ENCODE measurements at regions not wholly inside any gene's neighbourhood (a gene's known extent, or its start where the extent isn't known, plus 50 kb on each side); places are given as distances from the start of the nearest gene placed in this dataset.

GRCh38 chr2:173493874-173494273 lies 139.2 kb downstream of the CDCA7 start:
- TF ChIP-seq EZH2 (IDR thresholded peaks at IDR 0.05; ENCODE audit: borderline replicate concordance, low read depth, low read length, poor library complexity, severe bottlenecking): no peak
- TF ChIP-seq, protein P1, sequence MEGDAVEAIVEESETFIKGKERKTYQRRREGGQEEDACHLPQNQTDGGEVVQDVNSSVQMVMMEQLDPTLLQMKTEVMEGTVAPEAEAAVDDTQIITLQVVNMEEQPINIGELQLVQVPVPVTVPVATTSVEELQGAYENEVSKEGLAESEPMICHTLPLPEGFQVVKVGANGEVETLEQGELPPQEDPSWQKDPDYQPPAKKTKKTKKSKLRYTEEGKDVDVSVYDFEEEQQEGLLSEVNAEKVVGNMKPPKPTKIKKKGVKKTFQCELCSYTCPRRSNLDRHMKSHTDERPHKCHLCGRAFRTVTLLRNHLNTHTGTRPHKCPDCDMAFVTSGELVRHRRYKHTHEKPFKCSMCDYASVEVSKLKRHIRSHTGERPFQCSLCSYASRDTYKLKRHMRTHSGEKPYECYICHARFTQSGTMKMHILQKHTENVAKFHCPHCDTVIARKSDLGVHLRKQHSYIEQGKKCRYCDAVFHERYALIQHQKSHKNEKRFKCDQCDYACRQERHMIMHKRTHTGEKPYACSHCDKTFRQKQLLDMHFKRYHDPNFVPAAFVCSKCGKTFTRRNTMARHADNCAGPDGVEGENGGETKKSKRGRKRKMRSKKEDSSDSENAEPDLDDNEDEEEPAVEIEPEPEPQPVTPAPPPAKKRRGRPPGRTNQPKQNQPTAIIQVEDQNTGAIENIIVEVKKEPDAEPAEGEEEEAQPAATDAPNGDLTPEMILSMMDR (conservative IDR thresholded peaks at IDR 0.05; ENCODE audit: low read depth, low read length): 0 out of 2 replicates have a peak, but pooled peaks have one; percentile 15

Measured in A673 (cell line).